ENCODE measurements at regions not wholly inside any gene's neighbourhood (a gene's known extent, or its start where the extent isn't known, plus 50 kb on each side); places are given as distances from the start of the nearest gene placed in this dataset.

DNA sequence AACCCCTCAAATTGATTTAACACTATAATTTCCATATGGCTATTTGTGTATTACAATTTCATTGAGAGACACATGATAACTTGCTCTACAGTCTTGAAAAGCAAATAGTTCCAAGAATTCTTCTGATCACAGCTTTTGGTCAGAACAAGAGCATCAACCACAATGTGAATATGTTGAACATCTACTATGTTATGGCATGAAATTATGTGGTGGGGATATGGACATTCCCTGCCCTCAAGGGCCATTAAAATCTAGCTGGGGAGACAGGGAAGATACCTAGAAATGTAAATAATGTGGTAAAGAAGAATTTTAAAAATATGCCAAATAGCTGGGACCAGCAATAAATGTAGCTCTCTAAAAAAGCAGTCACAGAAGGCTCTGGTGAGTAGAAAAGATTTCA lies 262.2 kb downstream of the FZD1 start:
- DNase-seq (ENCODE audit: low spot score): no peak

DNA sequence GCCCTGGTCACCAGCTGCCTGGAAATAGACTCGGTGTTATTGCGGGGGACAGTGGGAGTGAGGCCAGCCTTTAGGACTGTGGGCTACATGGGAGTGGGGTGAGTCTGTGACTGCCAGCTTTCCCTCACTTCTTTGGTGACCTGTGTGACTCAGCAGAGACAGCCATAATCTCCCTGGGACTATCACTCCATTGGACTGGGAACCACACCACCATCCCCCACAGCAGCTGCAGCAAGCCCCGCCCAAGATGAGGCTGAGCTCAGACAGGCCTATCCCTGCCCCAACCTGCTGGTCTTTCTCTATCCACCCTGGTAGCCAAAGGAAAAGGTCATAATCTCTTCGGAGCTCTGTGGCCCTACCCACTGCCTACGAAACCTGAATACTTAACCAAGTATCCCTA lies 263.2 kb downstream of the FZD1 start:
- DNase-seq (ENCODE audit: low spot score): peak; percentile 18

DNA sequence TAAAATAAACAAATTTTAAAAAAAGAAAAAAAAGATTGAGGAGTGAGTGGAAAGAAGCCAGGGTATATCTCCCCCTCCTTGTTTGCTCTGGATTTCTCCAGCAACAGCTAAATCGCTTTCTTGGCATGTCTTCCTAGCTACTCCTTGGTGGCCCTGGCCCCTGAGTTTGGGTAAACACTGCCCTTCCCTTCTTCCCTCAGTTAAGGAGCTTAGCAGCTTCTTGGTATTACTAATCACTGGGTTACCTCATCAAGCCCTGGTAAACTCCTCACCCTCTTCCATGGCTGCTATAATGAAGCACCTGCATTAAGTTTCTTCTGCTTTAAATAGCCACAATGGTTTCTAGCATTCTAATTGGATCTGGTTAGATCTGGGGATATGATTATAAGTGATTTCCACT lies 269.8 kb downstream of the FZD1 start:
- DNase-seq (ENCODE audit: low spot score): no peak

DNA sequence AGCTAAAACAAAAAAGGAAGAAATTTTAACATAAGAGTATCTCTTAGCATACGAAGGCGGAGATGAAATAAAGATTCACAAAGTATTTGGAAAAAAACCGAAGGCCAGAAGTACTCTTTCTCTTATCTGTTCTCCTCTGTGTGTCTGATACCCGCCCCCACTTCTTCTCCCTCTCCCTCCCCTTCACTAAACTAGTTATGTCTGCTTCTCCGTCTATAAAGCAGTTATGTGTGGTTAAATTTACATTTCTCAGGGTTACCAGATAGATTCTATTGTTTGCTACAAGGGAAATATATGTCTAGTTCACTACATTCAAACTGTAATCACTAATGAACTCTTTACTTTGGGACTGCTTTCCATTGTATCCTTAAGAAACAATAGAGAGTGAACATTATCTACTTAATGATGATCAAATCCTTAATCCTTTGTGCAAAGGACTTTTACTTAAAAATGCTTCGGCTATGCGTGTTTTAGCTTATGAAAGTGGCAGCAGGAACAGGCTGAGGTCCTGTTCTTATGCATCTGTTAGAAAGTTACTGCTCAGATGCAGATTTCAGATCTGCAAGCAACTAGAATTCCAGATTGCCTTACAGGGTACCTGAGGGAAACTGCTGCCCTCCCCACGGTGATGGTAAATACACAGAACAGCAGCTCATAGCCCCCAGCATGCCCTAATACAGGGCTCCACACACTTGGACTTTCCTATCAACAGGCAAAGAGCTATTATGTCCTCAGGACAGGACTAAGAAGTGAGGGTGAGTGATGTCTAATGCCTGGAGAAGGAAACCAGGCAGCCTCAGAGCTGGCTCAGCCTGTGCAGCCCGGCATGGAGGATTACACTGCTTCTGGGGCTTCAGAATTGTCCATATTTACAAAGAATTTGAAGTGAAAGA lies 273.3 kb downstream of the FZD1 start:
- no peak for DNase-seq (ENCODE audit: low spot score)

DNA sequence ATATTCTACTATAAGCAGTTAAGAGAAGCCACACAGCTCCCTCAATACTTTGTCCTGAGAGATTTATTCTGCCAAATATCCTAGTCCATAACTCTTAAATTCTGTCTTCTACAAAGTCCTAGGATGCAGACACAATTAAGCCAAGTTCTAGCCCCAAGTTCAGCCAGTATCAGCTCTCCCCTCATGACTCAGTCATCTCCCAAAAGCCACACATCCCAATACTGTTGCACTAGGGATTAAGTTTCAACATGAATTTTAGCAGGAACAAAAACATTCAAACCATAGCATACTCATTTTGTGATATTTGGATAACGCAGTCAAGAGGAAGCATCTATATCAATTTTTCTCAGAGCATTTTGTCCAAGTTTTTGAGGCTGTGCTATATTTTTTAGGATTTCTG lies 277.4 kb downstream of the FZD1 start:
- no peak for DNase-seq (ENCODE audit: low spot score)

DNA sequence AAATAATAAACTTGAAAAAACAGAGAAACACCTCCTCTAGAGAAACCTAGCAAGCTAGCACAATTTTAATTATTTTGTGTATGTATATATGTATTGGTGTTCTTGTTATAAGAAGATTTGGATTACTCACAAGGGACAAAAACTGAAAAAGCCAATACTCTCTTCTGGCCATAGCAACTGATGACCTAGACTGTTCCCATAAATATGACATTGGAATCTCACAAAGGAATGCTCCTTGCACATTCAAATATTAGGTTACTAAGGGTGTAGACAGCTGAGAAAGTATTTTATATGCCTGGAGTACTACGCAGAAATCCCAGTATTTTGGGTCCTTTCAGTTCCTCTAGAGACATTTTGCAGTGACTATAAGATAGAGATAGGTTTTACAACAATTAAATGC lies 279.4 kb downstream of the FZD1 start:
- no peak for DNase-seq (ENCODE audit: low spot score)

DNA sequence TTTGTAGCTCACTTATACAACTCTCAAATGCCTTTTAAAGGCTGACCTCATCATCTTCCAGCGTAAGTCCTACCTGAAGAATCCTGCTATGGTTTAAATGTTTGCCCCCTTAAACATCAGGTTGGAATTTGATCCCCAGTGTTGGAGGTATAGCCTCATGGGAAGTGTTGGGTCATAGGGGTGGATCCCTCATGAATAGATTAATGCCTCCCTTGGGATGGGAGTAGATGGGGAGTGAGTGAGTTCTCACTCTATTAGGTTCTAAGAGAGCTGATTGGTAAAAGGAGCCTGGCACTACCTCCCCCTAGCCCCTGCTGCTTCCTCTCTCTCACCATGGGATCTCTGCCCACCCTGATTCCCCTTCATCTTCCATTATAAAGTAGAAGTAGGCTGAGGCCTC lies 285.6 kb downstream of the FZD1 start:
- DNase-seq (ENCODE audit: low spot score): no peak

DNA sequence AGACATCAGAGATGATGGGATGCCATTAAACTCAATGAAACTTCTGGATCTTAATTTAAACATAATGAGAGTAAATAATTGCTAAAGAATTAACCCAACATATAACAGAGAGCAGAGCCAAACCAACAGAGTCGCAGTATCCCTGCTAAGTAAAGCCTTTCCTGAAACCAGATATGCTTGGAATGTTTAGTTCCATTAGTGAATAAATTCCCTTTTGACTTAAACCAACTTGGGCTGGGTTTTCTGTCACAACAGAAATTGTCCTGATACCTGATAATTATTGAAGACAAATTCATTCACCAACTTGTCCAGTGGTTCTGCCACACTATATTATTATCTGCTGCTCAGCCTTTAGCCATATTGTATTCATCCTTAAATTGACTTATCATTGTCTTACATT lies 286.7 kb downstream of the FZD1 start:
- DNase-seq (ENCODE audit: low spot score): no peak

DNA sequence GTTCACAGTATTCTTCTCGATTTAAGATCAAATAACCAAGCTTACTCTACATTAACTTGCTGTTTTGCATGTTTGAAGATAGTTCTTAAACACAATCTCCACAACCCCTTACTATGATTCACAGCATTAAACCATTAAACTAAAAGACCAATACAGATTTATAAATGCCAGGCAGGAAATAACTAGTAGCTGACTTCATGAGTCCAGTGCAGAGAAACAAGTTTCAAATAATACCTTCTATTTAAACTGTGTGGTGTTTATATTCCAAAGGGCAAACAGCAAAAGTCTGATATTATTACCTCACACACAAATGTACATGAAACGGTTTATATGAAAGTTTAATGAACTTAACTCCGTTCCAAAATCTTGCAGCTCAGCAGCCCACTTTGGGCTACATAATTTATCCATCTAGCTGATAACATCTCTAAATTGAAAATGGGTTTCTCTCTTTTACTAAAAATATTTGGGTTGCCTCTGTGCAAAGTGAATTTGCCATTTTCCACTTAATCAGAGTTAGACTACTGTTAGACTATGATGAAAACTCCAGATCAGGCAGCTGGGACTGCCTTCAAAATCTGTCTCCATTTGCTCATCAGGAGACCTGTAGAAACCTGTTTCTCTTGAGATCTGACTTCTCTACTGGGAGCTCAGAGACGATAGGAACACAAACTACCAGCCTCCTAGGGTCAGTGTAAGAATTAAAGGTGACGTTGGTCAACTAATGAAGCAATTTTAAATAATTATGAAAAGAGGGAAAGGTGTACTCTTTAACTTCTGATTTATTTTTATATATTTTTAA lies 287.3 kb downstream of the FZD1 start:
- DNase-seq (ENCODE audit: low spot score): no peak

DNA sequence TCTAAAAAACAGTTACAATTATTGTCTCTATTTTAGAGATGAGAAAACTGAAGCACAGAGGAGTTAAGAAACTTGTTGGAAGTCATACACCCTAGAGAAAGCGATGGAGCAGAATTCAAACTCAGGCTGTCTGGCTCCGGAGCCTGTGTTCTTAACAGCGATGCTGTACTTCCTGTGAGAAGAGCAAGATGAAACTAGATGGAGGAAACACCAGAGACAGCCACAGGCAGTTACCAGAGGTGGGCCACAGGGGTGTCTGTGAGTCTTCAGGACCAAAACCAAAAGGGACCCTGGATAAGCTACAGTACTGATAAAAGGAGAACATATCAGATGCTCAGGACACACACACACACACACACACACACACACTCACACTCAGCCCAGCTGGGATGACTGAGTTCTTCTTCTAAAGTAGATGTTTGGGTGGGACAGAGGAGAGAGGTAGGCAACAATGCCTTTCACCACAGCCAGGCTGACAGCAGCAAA lies 289.2 kb downstream of the FZD1 start:
- peak; percentile 25 for DNase-seq (ENCODE audit: low spot score)

DNA sequence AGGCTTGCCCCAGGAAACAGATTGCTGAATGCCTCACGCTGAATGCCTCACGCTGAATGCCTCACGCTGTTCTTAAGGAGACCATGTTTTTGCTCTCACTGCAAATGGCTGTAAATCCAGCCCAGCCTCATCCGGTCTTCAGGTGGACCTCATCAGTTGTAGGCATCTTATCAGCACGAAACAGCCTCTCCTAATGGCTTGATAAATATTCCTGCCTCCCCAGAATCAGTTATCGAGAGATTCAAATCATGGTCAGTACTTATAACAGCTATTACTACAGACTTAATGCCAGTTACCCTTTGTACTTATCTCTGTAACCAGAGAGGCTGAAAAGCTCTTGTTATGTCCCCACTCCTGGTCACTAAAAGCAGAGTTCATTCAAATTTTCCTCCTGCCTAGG lies 290.6 kb downstream of the FZD1 start:
- DNase-seq (ENCODE audit: low spot score): no peak

DNA sequence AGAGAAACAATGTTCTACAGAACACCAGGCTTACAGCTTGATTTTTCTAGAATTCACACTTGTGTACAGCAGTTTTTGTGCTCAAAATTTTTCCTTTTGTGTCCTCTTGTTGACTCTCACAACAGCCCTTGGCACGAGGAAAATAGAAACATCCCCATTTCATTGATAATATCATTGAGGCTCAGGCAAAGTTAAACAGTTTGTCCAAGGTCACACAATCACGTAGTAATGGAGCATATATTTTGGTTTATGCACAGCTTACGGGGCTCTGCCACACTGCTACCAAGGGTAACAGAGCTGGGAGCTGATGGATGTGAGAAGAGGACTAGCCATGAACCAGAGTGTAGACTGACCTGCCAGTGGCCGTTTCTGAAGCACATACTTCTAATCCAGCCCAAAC lies 292.0 kb downstream of the FZD1 start:
- no peak for DNase-seq (ENCODE audit: low spot score)

DNA sequence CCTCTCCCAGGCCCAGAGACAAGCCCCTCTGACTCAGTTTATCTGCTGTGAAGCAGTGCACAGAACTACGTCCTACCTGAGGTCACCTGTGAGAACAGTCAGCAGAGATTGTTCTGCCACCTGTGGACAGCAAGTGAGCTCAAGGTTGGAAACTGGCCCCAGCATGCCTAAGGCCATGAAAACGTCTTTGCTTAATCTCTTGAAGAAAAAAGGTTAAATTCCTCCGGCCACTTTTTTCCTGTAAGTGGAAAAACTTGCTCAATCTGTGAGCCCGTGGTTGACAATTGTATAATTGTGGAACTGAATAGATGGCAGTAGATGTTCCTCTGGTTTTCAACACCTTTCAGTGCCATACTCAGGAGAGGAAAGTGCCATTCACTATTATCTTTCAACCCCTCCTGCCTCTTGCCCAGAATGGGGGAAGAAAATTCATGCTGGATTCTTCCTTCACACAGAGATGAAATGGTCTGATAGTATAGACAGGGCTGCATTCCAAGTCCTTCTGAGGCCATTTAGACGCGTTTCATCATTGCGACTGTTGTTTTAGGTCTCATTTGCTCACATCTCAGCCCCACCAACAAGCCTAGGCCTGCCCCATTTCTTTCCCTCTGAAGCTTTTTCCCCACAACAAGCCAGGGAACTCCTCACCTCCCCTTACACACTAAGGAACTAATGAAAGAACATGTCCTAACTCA lies 292.9 kb downstream of the FZD1 start:
- no peak for DNase-seq (ENCODE audit: low spot score)

DNA sequence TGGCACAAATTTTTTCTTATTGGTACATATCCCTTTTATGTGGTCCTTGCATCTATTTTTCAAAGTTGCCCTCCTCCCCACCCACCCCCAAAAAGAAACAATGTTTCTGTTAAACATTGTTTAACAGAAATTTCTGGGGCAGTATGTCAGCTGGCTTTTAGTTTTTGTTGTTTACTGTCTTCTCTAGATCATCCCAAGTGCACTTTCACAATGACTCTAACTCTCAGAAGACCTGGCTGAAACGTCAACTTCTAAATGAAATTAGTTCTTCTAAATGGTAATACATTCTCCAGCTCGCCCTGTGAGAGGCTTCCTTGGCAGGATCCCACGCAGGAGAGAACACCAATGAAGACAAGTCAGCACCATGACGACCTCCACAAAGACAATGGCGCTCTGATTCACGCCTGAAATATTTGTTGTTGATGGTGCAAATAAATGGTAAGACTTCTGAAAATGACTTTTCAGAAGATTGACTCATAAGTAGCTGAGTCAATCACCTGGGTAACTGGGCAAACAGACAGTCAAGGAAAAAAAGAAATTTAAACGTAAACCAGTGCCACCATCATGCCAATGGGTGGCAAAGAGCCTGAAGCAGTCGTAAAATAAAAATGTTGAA lies 293.7 kb downstream of the FZD1 start:
- peak; percentile 67 for DNase-seq (ENCODE audit: low spot score)

DNA sequence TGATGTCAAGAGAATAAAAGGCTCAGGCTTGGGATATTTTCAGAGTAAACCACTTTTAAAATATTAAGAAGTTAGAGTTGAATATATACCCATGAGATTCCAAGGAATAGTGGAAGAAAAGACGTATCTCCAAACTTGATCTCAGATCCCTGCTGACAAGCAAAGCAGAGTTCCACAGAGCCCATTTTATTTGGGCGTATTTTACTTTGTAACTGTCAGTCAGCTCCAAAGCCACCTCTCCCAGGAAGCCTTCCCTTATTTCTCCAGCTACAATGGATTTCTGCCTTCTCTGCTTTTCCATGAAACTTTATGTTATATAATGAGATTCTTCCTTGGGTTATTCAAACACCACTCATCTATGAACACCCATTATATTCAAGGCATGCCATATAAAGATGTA lies 295.7 kb downstream of the FZD1 start:
- no peak for DNase-seq (ENCODE audit: low spot score)

DNA sequence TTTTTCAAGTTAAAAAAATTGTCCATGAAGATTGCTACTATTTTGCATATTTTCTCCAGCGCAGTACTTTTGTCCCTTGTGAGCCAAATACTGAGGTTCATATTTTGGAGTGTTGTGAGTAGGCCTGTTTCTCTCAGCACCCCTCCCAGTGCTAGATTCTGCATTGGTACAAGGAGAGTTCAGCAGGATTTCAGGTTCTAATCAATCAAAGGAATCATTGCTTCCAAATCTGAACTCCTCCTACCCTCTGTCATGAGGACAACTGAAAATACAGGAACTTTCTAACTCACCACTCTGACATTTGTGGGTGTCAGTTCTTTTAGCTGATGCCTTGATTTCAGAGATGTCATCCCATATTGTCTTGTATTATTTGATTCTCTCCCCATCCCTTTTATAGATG lies 299.9 kb downstream of the FZD1 start:
- DNase-seq (ENCODE audit: low spot score): no peak

DNA sequence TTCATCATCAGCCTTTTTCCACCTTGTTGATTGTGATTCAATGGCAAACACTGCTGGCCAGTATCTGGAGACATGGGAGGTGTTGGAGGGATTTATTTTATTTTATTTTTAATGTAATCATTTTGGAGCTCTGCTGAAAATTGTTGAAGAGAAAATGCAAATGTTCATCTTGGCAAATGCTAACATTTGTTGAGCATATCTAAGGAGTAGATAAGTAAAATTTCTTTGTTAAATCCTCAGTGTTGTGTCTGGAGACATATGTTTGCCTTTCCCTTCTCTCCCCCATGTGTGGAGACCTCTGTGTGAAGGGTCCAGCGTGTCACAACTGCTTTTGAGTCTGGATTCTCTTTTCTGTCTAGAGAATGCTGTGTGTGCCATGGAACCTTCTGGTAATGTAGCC lies 300.3 kb downstream of the FZD1 start:
- DNase-seq (ENCODE audit: low spot score): no peak

DNA sequence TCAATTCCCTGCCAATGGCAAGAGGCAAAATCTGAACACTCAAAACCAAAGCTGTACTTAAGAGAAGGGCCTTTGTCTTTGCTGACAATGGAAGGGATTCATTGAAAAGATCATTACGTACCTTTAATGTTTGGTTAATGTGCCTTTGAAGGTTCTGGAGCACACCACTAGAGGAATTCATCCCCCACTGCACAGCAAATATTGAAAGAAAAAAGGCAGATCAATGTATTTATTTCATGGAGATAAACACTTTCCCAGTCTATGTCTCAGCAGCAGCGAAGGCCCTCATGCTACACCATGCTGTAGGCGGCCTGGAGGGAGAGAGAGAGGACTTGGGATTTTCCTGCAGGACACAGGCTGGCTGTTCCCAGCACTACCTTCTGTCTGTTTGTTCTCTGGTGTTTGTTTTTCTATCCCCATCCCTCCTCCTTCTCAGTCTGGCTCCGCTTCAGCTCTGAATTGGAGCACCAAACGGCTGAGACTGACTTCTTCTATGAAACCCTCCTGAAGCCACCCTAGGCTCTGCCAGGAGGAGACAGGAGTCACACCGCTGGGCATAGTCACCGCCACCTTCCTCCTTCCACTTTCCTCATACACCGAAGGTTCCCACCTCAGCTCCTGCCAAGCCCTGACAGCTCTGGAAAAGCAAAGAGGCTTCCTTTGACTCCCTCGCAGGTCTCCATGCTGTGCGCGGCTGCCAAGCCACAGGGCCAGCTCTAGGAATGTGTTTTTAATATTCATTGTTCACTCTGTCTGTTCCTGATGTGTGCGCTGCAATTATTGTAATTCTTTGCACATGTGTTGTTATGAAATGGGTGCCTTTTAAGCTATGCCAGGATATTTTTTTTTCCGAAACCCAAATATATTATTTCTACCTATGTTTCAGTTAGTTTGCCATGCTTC lies 301.5 kb downstream of the FZD1 start:
- DNase-seq (ENCODE audit: low spot score): no peak

DNA sequence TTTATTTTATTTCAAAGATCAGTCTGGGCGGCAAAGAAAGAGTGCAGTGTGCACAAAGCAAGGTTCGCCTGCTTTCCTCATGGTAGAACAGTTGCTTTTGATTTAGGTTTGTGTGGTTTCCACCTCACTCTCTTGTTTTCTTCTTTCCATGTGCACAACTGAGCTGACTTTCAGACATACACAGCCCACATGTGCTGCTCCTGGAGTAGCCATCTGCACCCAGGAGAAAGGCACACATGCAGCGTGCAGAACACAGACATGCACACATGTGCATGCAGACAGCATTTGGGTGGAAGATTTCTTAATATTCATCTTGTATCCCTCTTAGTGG lies 302.1 kb downstream of the FZD1 start:
- DNase-seq (ENCODE audit: low spot score): no peak

DNA sequence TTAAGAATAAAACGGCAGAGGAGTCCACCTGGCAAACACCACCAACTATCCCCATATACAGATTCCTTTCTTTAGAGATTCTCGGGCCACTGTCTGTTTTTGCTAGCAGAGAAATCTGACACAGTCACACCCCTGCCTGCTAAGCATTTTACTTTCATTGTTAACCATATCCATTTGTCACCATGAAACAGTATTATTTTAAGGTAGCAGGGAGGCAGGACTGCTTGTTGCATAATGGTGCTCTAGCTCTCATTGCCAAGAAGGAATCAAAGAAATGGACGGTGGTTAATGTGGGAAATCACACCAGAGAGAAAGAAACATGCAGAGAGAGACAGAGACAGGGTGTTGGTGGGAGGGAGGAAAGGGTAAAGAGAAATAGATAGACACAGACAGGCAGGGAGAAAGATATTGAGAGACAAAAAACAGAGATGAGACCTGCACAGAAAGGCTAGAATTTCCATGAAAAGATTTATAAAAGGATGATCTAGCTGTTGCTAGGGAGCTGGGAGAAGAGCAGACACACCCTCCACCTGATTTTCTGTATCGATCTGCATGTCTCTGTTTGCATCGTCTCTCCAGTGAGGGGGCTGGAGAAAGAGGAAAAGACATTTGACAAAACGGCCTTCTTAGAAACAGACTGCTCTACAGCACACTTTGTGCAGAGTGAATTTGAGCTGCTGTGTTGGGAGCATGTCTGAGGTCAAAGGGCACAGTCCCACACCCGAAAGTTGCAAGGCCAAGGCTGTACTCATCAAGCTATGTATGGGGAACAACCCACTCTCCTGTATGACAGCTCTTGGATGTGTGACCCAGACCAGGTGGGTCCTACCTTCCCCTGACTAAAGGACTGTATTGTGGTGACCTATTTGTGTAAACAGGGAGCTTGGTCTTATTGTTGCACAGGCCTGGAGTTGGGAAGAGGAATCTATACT lies 303.1 kb downstream of the FZD1 start:
- DNase-seq (ENCODE audit: low spot score): no peak

Data from SW480 (cell line).